HepG2 (cell line): ENCODE measurements at regions not wholly inside any gene's neighbourhood (a gene's known extent, or its start where the extent isn't known, plus 50 kb on each side); places are given as distances from the start of the nearest gene placed in this dataset.

ENCODE experiments used
- CTCF ChIP-seq: sonication (generic); formaldehyde crosslinking; IDR thresholded peaks from 2 replicates; pipeline ENCODE4 v1.5.0; 2020; ENCODE audit warnings: mild to moderate bottlenecking, missing genetic modification reagents, moderate library complexity
- EP300 ChIP-seq, 3 experiments: sonication (generic) in 1 of 3; formaldehyde crosslinking in 1 of 3; IDR thresholded peaks; 2 replicates each; pipeline versions ENCODE4 v1.5.1 to v1.6.1; 2011 to 2020; ENCODE audit warnings: low read depth in 2 of 3, low read length in 2 of 3, borderline replicate concordance in 1 of 3, improper control_type of control experiment in 1 of 3, mild to moderate bottlenecking in 1 of 3, missing genetic modification reagents in 1 of 3, moderate library complexity in 1 of 3
- ETS1 ChIP-seq: sonication (generic); formaldehyde crosslinking; IDR thresholded peaks from 2 replicates; pipeline ENCODE4 v1.4.0; 2020; ENCODE audit warnings: missing genetic modification reagents
- EZH2 ChIP-seq: conservative IDR thresholded peaks from 2 replicates; pipeline ENCODE4 v1.6.1; 2012; ENCODE audit warnings: mild to moderate bottlenecking, low read depth, low read length, moderate library complexity
- GABPA ChIP-seq, 2 experiments: IDR thresholded peaks; 2 replicates each; pipeline ENCODE4 v1.6.1; 2011 to 2016; ENCODE audit warnings: low read depth in 2 of 2, low read length in 1 of 2, missing biosample characterization in 1 of 2, missing genetic modification characterization in 1 of 2
- HINFP ChIP-seq: sonication (generic); formaldehyde crosslinking; IDR thresholded peaks from 2 replicates; pipeline ENCODE4 v1.4.0; 2020; ENCODE audit warnings: low read depth, mild to moderate bottlenecking, missing genetic modification reagents
- SMC3 ChIP-seq: IDR thresholded peaks from 2 replicates; pipeline ENCODE4 v1.6.1; 2011; ENCODE audit warnings: low read length, improper control_type of control experiment
- SUZ12 ChIP-seq: fragments of 150-350 bp; IDR thresholded peaks from 2 replicates; pipeline ENCODE4 v1.6.1; 2014; ENCODE audit warnings: low read depth, low read length
- ZNF124 ChIP-seq: sonication (generic); formaldehyde crosslinking; IDR thresholded peaks from 2 replicates; pipeline ENCODE4 v1.4.0; 2020; ENCODE audit warnings: missing genetic modification reagents
- ZNF576 ChIP-seq: sonication (generic); formaldehyde crosslinking; IDR thresholded peaks from 2 replicates; pipeline ENCODE4 v1.4.0; 2020; ENCODE audit warnings: mild to moderate bottlenecking, missing genetic modification reagents
- ZNF772 ChIP-seq: sonication (generic); formaldehyde crosslinking; IDR thresholded peaks from 2 replicates; pipeline ENCODE4 v1.5.0; 2020; ENCODE audit warnings: mild to moderate bottlenecking, missing genetic modification reagents
- ZZZ3 ChIP-seq: sonication (generic); formaldehyde crosslinking; IDR thresholded peaks from 2 replicates; pipeline ENCODE4 v1.4.0; 2020; ENCODE audit warnings: missing genetic modification reagents, mild to moderate bottlenecking, borderline replicate concordance

DNA sequence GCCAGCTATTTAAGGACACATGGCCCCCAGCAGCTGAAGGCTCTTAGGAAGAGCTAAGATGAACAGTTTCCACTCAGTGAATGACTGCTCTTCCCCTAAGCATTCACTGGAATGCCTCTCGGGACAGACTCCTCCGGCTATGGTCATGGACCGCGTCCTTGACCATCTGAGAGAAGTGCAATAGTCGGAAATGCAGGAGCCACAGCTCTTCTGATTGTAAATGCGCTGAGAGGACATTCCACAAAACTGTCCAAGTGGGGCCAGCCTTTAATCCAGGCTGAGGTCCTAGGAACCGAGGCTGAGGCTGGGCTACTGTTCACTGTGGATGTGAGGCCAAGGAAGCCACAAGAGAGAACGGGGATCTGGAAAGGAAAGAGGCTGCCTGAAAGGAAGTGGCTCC is 162.0 kb upstream of the TMEM72 start:
- no peak for TF ChIP-seq ZNF576 (CRISPR knock-in tag)
- no peak for TF ChIP-seq SMC3
- TF ChIP-seq CTCF (CRISPR knock-in tag), result no peak
- TF ChIP-seq EP300 (IDR thresholded peaks at IDR 0.05; ENCODE audit: low read depth in 2 of 2, low read length in 2 of 2), result no peak
- no peak for TF ChIP-seq EP300 (CRISPR knock-in tag; IDR thresholded peaks at IDR 0.05; ENCODE audit: borderline replicate concordance)
- no peak for TF ChIP-seq EZH2
- no peak for TF ChIP-seq ZNF124 (CRISPR knock-in tag)
- no peak for TF ChIP-seq ETS1 (CRISPR knock-in tag)
- TF ChIP-seq GABPA (IDR thresholded peaks at IDR 0.05; ENCODE audit: low read depth, low read length), result no peak
- TF ChIP-seq GABPA (CRISPR knock-in tag; IDR thresholded peaks at IDR 0.05; ENCODE audit: low read depth), result no peak
- no peak for TF ChIP-seq ZNF772 (CRISPR knock-in tag)
- no peak for TF ChIP-seq SUZ12
- no peak for TF ChIP-seq HINFP
- TF ChIP-seq ZZZ3, result no peak
